CD4-positive, alpha-beta T cell treated with Interleukin-6 at 100 ng/mL for 8 hours (primary cell): ENCODE measurements at regions not wholly inside any gene's neighbourhood (a gene's known extent, or its start where the extent isn't known, plus 50 kb on each side); places are given as distances from the start of the nearest gene placed in this dataset.
"Not testable (repeated sequence)": the region's sequence is repeated elsewhere in the genome, so short reads cannot be mapped to it uniquely, and the experiment has no call there.

Source experiments
- DNase-seq: peaks from one replicate; pipeline ENCODE4 v3.0.0-alpha.2; 2020; ENCODE audit warnings: mixed read lengths, low spot score

- no peak for DNase-seq
Measured at GRCh38 chr16:85441189-85441889, 171.8 kb upstream of the GSE1 start.

- DNase-seq: no peak
Measured at GRCh38 chr16:85441890-85442670, 171.0 kb upstream of the GSE1 start.

GRCh38 chr16:85443116-85443515 is 170.0 kb upstream of the GSE1 start:
- no peak for DNase-seq

- DNase-seq: no peak
Measured at GRCh38 chr16:85443531-85443930, 169.6 kb upstream of the GSE1 start.

- no peak for DNase-seq
Measured at GRCh38 chr16:85445064-85445778, 167.9 kb upstream of the GSE1 start.

- no peak for DNase-seq
Measured at GRCh38 chr16:85445779-85446222, 167.3 kb upstream of the GSE1 start.

GRCh38 chr16:85446951-85447692 is 166.0 kb upstream of the GSE1 start:
- no peak for DNase-seq

- DNase-seq: no peak
Measured at GRCh38 chr16:85447693-85448313, 165.3 kb upstream of the GSE1 start.

GRCh38 chr16:85448557-85449190 is 164.4 kb upstream of the GSE1 start:
- DNase-seq: peak; percentile 75

- no peak for DNase-seq
Measured at GRCh38 chr16:85449191-85449884, 163.8 kb upstream of the GSE1 start.

GRCh38 chr16:85449885-85450245 is 163.3 kb upstream of the GSE1 start:
- no peak for DNase-seq

- DNase-seq: not testable (repeated sequence)
Measured at GRCh38 chr16:85451142-85451541, 162.0 kb upstream of the GSE1 start.

- DNase-seq: no peak
Measured at GRCh38 chr16:85451641-85452363, 161.3 kb upstream of the GSE1 start.

GRCh38 chr16:85452364-85453193 is 160.5 kb upstream of the GSE1 start:
- no peak for DNase-seq

- no peak for DNase-seq
Measured at GRCh38 chr16:85453194-85453678, 159.9 kb upstream of the GSE1 start.

- DNase-seq: no peak
Measured at GRCh38 chr16:85453703-85454102, 159.4 kb upstream of the GSE1 start.

- DNase-seq: no peak
Measured at GRCh38 chr16:85454171-85454872, 158.8 kb upstream of the GSE1 start.

GRCh38 chr16:85455534-85455933 is 157.6 kb upstream of the GSE1 start:
- DNase-seq: no peak
